HepG2 (cell line): ENCODE measurements at regions not wholly inside any gene's neighbourhood (a gene's known extent, or its start where the extent isn't known, plus 50 kb on each side); places are given as distances from the start of the nearest gene placed in this dataset.

Experiments used
- ATAC-seq: fragments of 200-7000 bp; cut with Tn5 transposase; 3 replicates; pipeline ENCODE4 v1.9.1; 2020; ENCODE audit warnings: mild to moderate bottlenecking, moderate library complexity
- BruUV-seq: library from RNA; stranded (reverse); fragments of 400-500 nt; replicated peaks from 2 replicates; lab custom pipeline; 2021; lab: Mats Ljungman, UMichigan
- CTCF ChIA-PET: fragments of 300-600 bp; formaldehyde crosslinking; extraction: SDS; loops from one replicate; lab custom pipeline; 2021; ENCODE audit warnings: low total read pairs, inconsistent platforms, low intra/inter-chr PET ratio; lab: Yijun Ruan, JAX
- POLR2A ChIA-PET: fragments of 350-600 bp; sonication (Branson Sonifier 250); formaldehyde crosslinking; loops from one replicate; lab custom pipeline; 2020; ENCODE audit warnings: antibody characterized with exemption, inconsistent platforms; lab: Yijun Ruan, JAX
- DNase-seq: peaks from one replicate; pipeline ENCODE4 v3.0.0-alpha.2; 2015; ENCODE audit warnings: low spot score
- FAIRE-seq: peaks from 3 replicates; lab custom pipeline; 2011; peaks lifted over from hg19 to GRCh38; lab: Jason Lieb, UNC
- H2AFZ ChIP-seq: one replicate; pipeline ENCODE4 v1.6.1; 2011; ENCODE audit warnings: low read length, inconsistent platforms
- H3K27ac ChIP-seq: fragments of 300-600 bp; 3 replicates; pipeline ENCODE4 v1.8.0; 2011; ENCODE audit warnings: mixed run types, mild to moderate bottlenecking, mixed read lengths, low read length, inconsistent platforms; ENCODE audit not compliant: insufficient read depth; ENCODE audit errors: extremely low read length
- H3K27me3 ChIP-seq, 2 experiments: fragments of 200-600 bp in 1 of 2; 2 replicates in 1 of 2; 3 replicates in 1 of 2; pipeline versions ENCODE4 v1.6.0 to v1.8.0; 2011; ENCODE audit warnings: low read length in 2 of 2, mild to moderate bottlenecking in 2 of 2, moderate library complexity in 2 of 2, inconsistent platforms in 1 of 2; ENCODE audit not compliant: insufficient read depth in 2 of 2, control insufficient read depth in 1 of 2
- H3K36me3 ChIP-seq, 2 experiments: fragments of 200-600 bp in 1 of 2; replicated peaks in 1 of 2; 2 replicates in 1 of 2; 3 replicates in 1 of 2; pipeline versions ENCODE4 v1.5.1 to v1.8.0; 2011; ENCODE audit warnings: low read length in 2 of 2, inconsistent platforms in 1 of 2; ENCODE audit not compliant: insufficient read depth in 2 of 2, control insufficient read depth in 1 of 2
- H3K4me1 ChIP-seq: 2 replicates; pipeline ENCODE4 v1.5.1; 2012; ENCODE audit warnings: low read length, inconsistent platforms; ENCODE audit not compliant: insufficient read depth
- H3K4me2 ChIP-seq: 2 replicates; pipeline ENCODE4 v1.6.0; 2011; ENCODE audit warnings: low read depth, low read length, inconsistent platforms
- H3K4me3 ChIP-seq, 3 experiments: fragments of 200-600 bp in 1 of 3; sonication (generic), shearing (Covaris generic) in 1 of 3; replicated peaks in 1 of 3; 2 replicates each; pipeline ENCODE4 v1.5.1; 2011 to 2016; ENCODE audit warnings: low read length in 3 of 3, inconsistent platforms in 2 of 3, low read depth in 2 of 3, mild to moderate bottlenecking in 2 of 3, control low read depth in 1 of 3, mixed read lengths in 1 of 3; ENCODE audit not compliant: insufficient read depth in 1 of 3
- H3K79me2 ChIP-seq: one replicate; pipeline ENCODE4 v1.6.1; 2011; ENCODE audit warnings: low read length, inconsistent platforms; ENCODE audit not compliant: insufficient read depth
- H3K9ac ChIP-seq: 2 replicates; pipeline ENCODE4 v1.6.0; 2011; ENCODE audit warnings: mild to moderate bottlenecking, low read depth, low read length, inconsistent platforms; ENCODE audit not compliant: insufficient read depth
- H3K9me3 ChIP-seq: 2 replicates; pipeline ENCODE4 v1.5.1; 2012; ENCODE audit warnings: mild to moderate bottlenecking, low read length
- H4K20me1 ChIP-seq: 2 replicates; pipeline ENCODE4 v1.6.0; 2011; ENCODE audit warnings: inconsistent platforms, mild to moderate bottlenecking, low read length, moderate library complexity; ENCODE audit not compliant: insufficient read depth
- FOSL2 ChIP-seq: sonication (generic); formaldehyde crosslinking; IDR thresholded peaks from 2 replicates; pipeline ENCODE4 v1.4.0; 2020; ENCODE audit warnings: missing genetic modification reagents
- NFKBIZ ChIP-seq: IDR thresholded peaks from 2 replicates; pipeline ENCODE4 v1.6.1; 2018; ENCODE audit warnings: missing genetic modification reagents, missing compliant biosample characterization
- ZNF713 ChIP-seq: sonication (generic); formaldehyde crosslinking; IDR thresholded peaks from 2 replicates; pipeline ENCODE4 v1.4.0; 2020; ENCODE audit warnings: mild to moderate bottlenecking, missing genetic modification reagents
- WGBS: methylation state at CpG from one replicate; pipeline ENCODE4 v1.1.6; 2017; ENCODE audit warnings: low lambda C conversion rate; 5-methylcytosine and 5-hydroxymethylcytosine counted together
- in situ Hi-C: cut with HindIII; loops from 2 replicates; pipeline ENCODE4 v1.10.0; 2017; ENCODE audit warnings: low pct_unique_long_range_greater_than_20kb; ENCODE audit not compliant: extremely low pct_ligation_motif_present
- intact Hi-C: fragments of 100-400 bp; cut with micrococcal nuclease; formaldehyde crosslinking; loops from one replicate; pipeline ENCODE4 v1.10.0; 2022; ENCODE audit not compliant: unreplicated experiment
- TF ChIP-seq, protein P1 (sequence below): fragments of 450-650 bp; IDR thresholded peaks from 2 replicates; pipeline ENCODE4 v1.6.1; 2016
- TF ChIP-seq, protein P2 (sequence below): sonication (generic); formaldehyde crosslinking; IDR thresholded peaks from 2 replicates; pipeline ENCODE4 v1.4.0; 2020; ENCODE audit warnings: mild to moderate bottlenecking, missing genetic modification reagents
- TF ChIP-seq, protein P3 (sequence below): sonication (generic); formaldehyde crosslinking; IDR thresholded peaks from 2 replicates; pipeline ENCODE4 v1.8.0; 2022; ENCODE audit warnings: mild to moderate bottlenecking, missing genetic modification reagents, moderate library complexity

DNA sequence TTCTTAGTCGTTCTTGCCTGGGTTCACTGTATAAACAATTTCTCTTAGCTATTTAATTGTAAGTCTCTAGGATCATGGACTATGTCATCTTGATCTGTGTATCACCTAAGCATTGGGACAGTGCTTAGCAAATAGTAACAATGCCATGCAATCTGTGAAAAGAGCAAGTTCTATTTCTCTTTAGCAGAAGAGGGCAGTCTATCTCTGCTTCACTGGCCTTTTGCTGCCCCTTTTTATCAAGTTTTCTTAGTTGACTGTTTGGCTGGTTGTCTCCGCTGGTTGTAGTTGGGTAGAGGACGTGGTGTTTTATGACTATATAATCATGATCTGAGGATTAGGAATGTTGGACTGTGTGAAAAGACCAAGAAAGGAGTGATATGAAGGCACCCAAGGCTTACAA, 315.0 kb downstream of the JRKL start:
- in situ Hi-C loops (no loop called here), intact Hi-C loops (no loop called here)
- CTCF ChIA-PET = no interaction called here
- no peak overlapping the region for H3K9ac ChIP-seq
- no peak overlapping the region for H3K4me2 ChIP-seq
- no peak overlapping the region for H3K4me3 ChIP-seq
- no peaks in the 10 kb centered on the region for H3K9me3 ChIP-seq
- ATAC-seq = no peak
- H3K36me3 ChIP-seq = no peaks in the 10 kb centered on the region
- FAIRE-seq = no peak
- no peak for DNase-seq
- H3K79me2 ChIP-seq = no peaks in the 10 kb centered on the region
- H2AFZ ChIP-seq = no peak overlapping the region
- H3K27ac ChIP-seq = no peak overlapping the region
- no peaks in the 10 kb centered on the region for H3K4me1 ChIP-seq
- POLR2A ChIA-PET = no interaction called here
- WGBS = 13% methylated on average over 3 of the region's 3 CpGs
- TF ChIP-seq FOSL2 (CRISPR knock-in tag) = no peak
- TF ChIP-seq, protein P1, sequence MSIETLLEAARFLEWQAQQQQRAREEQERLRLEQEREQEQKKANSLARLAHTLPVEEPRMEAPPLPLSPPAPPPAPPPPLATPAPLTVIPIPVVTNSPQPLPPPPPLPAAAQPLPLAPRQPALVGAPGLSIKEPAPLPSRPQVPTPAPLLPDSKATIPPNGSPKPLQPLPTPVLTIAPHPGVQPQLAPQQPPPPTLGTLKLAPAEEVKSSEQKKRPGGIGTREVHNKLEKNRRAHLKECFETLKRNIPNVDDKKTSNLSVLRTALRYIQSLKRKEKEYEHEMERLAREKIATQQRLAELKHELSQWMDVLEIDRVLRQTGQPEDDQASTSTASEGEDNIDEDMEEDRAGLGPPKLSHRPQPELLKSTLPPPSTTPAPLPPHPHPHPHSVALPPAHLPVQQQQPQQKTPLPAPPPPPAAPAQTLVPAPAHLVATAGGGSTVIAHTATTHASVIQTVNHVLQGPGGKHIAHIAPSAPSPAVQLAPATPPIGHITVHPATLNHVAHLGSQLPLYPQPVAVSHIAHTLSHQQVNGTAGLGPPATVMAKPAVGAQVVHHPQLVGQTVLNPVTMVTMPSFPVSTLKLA = no peak
- TF ChIP-seq NFKBIZ (CRISPR knock-in tag) = no peak
- TF ChIP-seq, protein P2, sequence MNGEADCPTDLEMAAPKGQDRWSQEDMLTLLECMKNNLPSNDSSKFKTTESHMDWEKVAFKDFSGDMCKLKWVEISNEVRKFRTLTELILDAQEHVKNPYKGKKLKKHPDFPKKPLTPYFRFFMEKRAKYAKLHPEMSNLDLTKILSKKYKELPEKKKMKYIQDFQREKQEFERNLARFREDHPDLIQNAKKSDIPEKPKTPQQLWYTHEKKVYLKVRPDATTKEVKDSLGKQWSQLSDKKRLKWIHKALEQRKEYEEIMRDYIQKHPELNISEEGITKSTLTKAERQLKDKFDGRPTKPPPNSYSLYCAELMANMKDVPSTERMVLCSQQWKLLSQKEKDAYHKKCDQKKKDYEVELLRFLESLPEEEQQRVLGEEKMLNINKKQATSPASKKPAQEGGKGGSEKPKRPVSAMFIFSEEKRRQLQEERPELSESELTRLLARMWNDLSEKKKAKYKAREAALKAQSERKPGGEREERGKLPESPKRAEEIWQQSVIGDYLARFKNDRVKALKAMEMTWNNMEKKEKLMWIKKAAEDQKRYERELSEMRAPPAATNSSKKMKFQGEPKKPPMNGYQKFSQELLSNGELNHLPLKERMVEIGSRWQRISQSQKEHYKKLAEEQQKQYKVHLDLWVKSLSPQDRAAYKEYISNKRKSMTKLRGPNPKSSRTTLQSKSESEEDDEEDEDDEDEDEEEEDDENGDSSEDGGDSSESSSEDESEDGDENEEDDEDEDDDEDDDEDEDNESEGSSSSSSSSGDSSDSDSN (CRISPR knock-in tag) = no peak
- no peak for TF ChIP-seq ZNF713
- TF ChIP-seq, protein P3, sequence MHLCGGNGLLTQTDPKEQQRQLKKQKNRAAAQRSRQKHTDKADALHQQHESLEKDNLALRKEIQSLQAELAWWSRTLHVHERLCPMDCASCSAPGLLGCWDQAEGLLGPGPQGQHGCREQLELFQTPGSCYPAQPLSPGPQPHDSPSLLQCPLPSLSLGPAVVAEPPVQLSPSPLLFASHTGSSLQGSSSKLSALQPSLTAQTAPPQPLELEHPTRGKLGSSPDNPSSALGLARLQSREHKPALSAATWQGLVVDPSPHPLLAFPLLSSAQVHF (CRISPR knock-in tag) = no peak
- no peaks in the 10 kb centered on the region for H3K27me3 ChIP-seq
- no TSS peak for BruUV-seq
- no peaks in the 10 kb centered on the region for H4K20me1 ChIP-seq
